Suppressor macrophage treated with lipopolysaccharide for 1 hour (primary cell): ENCODE measurements at regions not wholly inside any gene's neighbourhood (a gene's known extent, or its start where the extent isn't known, plus 50 kb on each side); places are given as distances from the start of the nearest gene placed in this dataset.

Source experiments
- DNase-seq, 3 donors: peaks; one replicate each; pipeline ENCODE4 v3.0.0-alpha.2; 2020 to 2022

DNA sequence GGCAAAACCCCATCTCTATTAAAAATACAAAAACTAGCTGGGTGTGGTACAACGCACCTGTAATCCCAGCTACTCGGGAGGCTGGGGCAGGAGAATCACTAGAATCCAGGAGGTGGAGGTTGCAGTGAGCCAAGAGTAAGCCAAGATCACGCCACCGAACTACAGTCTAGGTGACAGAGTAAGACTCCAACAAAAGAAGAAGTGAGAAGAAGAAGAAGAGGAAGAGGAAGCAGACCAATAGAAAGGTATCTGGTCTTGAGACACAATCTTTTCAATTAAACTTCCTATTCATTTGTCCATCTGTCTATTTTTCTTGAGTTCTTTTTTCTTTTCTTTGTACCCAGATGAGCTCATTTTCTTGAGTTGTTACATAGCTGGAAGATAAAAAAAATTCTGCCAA lies 55.7 kb upstream of the ACADM start:
- no peak for DNase-seq

DNA sequence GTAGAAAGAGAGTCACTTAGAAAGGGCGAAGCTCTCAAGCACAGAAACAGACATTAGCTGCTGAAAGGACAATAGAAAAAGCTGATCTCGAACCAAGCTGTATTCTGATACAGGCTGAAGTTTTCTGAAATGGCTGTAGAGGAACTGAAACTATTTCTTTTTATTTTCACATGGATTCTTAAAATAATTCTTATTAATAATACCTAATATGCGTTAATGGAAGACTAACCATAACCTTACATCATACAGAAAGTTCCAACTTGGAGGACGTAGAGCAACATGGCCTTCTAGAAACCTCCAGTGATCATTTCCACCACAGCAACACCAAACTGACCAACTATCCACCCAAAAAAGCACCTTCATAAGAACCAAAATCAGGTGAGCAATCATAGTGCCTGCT lies 52.8 kb upstream of the ACADM start:
- no peak for DNase-seq

DNA sequence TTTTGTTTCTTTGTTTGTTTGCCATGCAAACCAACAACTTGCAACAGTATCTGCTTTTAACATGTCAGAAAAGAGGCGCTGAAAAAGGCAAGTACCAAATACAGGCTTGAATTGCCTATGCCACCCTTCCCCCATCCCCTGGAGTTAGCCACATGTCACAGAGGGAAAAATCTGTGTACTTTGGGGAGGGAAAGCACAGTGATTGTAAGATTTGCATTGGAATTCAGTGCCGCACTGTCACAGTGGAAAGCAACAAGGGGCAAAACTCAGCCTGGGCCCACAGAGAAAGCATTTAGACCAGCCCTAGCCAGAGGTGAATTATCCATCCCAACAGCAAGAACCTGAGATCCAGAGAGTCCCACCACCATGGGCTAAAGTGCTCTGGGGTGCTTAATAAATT lies 52.4 kb upstream of the ACADM start:
- DNase-seq: no peak

- peak in 2 of 3 donors; percentile 0 for DNase-seq
Observed at GRCh38 chr1:75672528-75673393, 51.7 kb upstream of the ACADM start.

DNA sequence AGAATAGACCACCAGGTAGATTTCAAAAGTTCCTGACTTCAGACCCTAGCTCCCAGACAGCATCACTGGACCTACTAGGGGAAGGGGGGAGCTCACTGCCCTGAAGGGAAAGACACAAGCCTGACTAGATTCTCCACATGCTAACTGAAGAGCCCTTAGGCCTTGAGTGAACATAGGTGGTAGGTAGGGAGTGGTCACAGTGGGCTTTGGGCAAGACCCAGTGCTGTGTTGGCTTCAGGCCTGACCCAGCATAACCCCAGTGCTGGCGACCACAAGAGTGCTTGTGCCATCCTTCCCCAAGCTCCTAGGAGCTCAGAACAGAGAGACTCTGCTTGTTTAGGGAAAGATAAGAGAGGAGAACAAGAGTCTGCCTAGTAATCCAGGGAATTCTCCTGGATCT lies 51.1 kb upstream of the ACADM start:
- no peak for DNase-seq

DNA sequence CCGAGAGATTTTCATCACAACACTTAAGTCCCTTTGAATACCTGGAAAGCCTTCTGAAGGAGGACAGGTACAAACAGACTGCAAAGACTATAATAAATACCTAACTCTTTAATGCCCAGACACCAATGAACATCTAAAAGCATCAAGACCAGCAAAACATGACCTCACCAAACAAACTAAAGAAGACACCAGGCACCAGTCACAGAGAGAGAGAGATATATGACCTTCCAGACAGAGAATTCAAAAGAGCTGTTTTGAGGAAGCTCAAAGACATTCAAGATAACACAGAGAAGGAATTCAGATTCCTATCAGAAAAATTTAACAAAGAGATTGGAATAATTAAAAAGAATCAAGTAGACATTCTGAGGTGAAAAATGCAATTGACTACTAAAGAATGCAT lies 50.6 kb upstream of the ACADM start:
- no peak for DNase-seq
